ENCODE measurements at regions not wholly inside any gene's neighbourhood (a gene's known extent, or its start where the extent isn't known, plus 50 kb on each side); places are given as distances from the start of the nearest gene placed in this dataset.

DNA sequence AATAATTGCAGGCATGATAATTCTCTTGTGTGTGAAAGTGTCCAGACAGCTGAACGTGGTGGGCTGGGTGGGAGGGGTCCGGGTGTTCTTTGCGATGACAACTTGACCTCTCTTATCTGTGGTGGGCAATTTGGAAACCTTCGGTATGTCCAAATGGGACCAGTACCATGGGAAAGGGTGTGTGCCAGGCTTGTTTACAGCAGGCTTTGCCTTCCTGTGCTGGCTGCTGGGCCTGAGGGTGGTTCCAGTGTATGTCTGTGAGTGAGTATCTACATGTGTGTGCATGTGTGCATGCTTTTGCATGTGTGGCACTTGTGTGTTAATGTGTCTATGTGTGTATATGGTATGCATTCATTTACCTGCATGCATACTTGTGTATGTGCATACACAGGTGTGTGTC lies 166.4 kb downstream of the GADD45G start:
- no peaks in the 10 kb centered on the region for H3K4me1 ChIP-seq (ENCODE audit: insufficient read depth, poor library complexity, severe bottlenecking)
- TF ChIP-seq, protein P1, sequence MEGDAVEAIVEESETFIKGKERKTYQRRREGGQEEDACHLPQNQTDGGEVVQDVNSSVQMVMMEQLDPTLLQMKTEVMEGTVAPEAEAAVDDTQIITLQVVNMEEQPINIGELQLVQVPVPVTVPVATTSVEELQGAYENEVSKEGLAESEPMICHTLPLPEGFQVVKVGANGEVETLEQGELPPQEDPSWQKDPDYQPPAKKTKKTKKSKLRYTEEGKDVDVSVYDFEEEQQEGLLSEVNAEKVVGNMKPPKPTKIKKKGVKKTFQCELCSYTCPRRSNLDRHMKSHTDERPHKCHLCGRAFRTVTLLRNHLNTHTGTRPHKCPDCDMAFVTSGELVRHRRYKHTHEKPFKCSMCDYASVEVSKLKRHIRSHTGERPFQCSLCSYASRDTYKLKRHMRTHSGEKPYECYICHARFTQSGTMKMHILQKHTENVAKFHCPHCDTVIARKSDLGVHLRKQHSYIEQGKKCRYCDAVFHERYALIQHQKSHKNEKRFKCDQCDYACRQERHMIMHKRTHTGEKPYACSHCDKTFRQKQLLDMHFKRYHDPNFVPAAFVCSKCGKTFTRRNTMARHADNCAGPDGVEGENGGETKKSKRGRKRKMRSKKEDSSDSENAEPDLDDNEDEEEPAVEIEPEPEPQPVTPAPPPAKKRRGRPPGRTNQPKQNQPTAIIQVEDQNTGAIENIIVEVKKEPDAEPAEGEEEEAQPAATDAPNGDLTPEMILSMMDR (IDR thresholded peaks at IDR 0.05; ENCODE audit: poor library complexity, severe bottlenecking) = no peak
- H3K27me3 ChIP-seq (ENCODE audit: insufficient read depth, poor library complexity, severe bottlenecking) = no peaks in the 10 kb centered on the region
- H3K4me3 ChIP-seq (ENCODE audit: severe bottlenecking) = no peak overlapping the region
- no peaks in the 10 kb centered on the region for H3K9me3 ChIP-seq (ENCODE audit: severe bottlenecking)
- no peak overlapping the region for H3K27ac ChIP-seq (ENCODE audit: poor library complexity, severe bottlenecking)
- H3K36me3 ChIP-seq (ENCODE audit: low read depth) = no peaks in the 10 kb centered on the region
- DNase-seq (ENCODE audit: low spot score) (no peak), ATAC-seq (ENCODE audit: low read depth) (no peak)

DNA sequence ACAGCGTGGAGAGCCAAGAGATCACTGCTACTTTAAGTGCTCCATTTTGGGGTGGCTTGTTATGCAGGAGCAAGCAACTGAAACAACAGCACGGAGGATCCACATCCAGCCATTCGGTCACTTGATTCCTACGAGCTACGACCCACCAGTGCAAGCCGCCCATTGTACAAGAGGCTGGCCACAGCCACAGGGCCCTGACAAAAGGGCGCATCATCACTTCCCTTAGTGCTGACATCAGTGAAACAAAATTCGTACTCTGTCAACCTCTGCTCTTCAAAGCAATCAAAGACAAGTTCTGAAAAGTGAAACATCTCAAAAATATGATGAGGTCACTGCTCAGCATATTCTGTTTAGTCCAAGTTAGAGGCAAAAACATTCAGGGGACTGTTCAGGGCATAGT lies 168.4 kb downstream of the GADD45G start:
- Histone ChIP-seq H3K4me1 (ENCODE audit: insufficient read depth, poor library complexity, severe bottlenecking) (no peaks in the 10 kb centered on the region), H3K27ac (ENCODE audit: poor library complexity, severe bottlenecking) (no peak overlapping the region), H3K9me3 (ENCODE audit: severe bottlenecking) (no peaks in the 10 kb centered on the region), H3K36me3 (ENCODE audit: low read depth) (no peaks in the 10 kb centered on the region), H3K27me3 (ENCODE audit: insufficient read depth, poor library complexity, severe bottlenecking) (no peaks in the 10 kb centered on the region), H3K4me3 (ENCODE audit: severe bottlenecking) (no peak overlapping the region)
- TF ChIP-seq, protein P1 (IDR thresholded peaks at IDR 0.05; ENCODE audit: poor library complexity, severe bottlenecking) = no peak
- ATAC-seq (ENCODE audit: low read depth) = no peak
- no peak for DNase-seq (ENCODE audit: low spot score)

DNA sequence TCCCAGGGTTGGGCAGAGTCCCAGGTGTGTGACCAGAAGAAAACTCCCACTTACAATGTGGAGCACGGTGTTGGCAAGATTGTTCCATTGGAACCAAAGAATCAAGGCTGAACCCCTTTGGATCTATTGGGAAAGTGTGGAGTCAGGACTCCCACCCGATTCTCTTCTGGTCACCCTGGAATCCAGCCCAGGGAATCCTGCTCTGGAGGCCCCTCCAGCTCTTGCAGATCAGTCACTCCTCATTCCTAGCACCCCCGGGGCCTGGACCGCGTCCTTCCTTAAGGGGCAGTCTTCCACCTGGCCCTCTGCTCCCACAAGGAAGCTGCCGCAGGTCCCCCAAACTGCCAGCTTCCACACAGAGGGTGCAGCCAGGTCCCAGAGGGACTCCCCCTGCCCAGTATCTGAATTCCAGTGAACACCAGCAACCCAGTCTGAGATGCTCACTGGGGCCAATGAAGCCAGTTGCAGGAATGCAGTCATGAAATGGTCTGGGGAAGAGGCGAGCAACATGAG lies 170.1 kb downstream of the GADD45G start:
- H3K36me3 ChIP-seq (ENCODE audit: low read depth) = no peaks in the 10 kb centered on the region
- ATAC-seq (ENCODE audit: low read depth) (no peak), DNase-seq (ENCODE audit: low spot score) (no peak)
- no peaks in the 10 kb centered on the region for H3K9me3 ChIP-seq (ENCODE audit: severe bottlenecking)
- no peak overlapping the region for H3K4me3 ChIP-seq (ENCODE audit: severe bottlenecking)
- no peak overlapping the region for H3K27ac ChIP-seq (ENCODE audit: poor library complexity, severe bottlenecking)
- H3K27me3 ChIP-seq (ENCODE audit: insufficient read depth, poor library complexity, severe bottlenecking) = no peaks in the 10 kb centered on the region
- TF ChIP-seq, protein P1 (IDR thresholded peaks at IDR 0.05; ENCODE audit: poor library complexity, severe bottlenecking) = no peak
- H3K4me1 ChIP-seq (ENCODE audit: insufficient read depth, poor library complexity, severe bottlenecking) = no peaks in the 10 kb centered on the region

DNA sequence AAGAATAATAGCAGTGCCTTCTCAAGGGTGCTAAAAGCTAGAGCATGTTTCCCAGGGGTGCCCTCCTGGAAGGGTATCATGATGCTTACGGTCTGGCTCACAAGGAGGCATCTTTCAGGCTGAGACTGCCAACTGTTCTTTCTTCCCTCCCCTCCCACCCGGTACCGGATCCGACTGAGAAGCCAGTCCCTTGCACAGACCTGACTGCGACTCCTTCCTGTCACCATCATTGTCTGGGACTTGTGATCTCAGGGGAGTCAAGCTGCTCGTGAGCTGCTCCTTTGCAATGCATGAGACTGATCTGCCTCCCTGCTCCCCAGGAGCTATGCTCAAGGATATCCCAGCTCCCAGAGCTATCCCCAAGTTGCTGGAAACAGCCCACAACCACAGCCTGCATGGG lies 170.8 kb downstream of the GADD45G start:
- Histone ChIP-seq H3K27me3 (ENCODE audit: insufficient read depth, poor library complexity, severe bottlenecking) (no peaks in the 10 kb centered on the region), H3K9me3 (ENCODE audit: severe bottlenecking) (no peaks in the 10 kb centered on the region), H3K4me1 (ENCODE audit: insufficient read depth, poor library complexity, severe bottlenecking) (no peaks in the 10 kb centered on the region), H3K4me3 (ENCODE audit: severe bottlenecking) (no peak overlapping the region), H3K36me3 (ENCODE audit: low read depth) (no peaks in the 10 kb centered on the region), H3K27ac (ENCODE audit: poor library complexity, severe bottlenecking) (no peak overlapping the region)
- ATAC-seq (ENCODE audit: low read depth) (no peak), DNase-seq (ENCODE audit: low spot score) (no peak)
- TF ChIP-seq, protein P1 (IDR thresholded peaks at IDR 0.05; ENCODE audit: poor library complexity, severe bottlenecking) = no peak

DNA sequence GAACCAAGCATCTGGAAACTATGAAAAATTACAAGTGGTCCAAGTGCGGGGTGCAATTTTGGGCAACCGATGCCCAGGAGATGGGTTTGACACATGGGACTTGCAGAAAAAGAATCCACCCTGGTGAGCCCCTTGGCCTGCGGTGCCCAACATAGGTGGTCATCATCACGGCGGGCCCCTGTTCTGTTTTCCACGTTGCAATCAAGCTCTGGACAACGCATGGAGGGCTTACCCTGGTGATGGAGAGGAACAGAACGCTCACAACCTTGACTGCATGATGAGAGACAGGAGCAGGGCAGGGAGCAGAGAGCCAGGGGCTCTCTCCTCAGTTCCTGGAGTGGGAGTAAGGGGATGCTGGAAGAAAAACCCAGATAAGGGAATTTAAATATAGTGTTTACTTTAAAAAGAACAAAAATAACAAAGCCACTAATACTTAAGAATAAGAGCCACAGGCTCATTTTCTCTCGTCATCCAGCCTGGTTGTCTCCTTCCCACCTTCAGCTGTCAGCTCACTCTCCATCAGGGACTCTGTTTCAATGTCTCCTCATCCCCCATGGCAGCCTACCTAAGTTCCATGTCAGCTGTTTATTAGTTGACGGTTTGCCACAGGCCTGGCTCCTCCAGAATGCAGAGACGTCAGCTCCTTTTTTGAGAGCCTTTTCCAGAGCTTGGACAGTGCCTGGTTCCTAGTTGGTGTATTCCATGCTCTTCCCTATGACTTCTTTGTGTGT lies 172.1 kb downstream of the GADD45G start:
- TF ChIP-seq, protein P1 (IDR thresholded peaks at IDR 0.05; ENCODE audit: poor library complexity, severe bottlenecking) = no peak
- H3K9me3 ChIP-seq (ENCODE audit: severe bottlenecking) = no peaks in the 10 kb centered on the region
- no peaks in the 10 kb centered on the region for H3K4me1 ChIP-seq (ENCODE audit: insufficient read depth, poor library complexity, severe bottlenecking)
- no peak overlapping the region for H3K27ac ChIP-seq (ENCODE audit: poor library complexity, severe bottlenecking)
- DNase-seq (ENCODE audit: low spot score) (no peak), ATAC-seq (ENCODE audit: low read depth) (no peak)
- H3K27me3 ChIP-seq (ENCODE audit: insufficient read depth, poor library complexity, severe bottlenecking) = peaks cover 3% of the 10 kb centered on the region
- no peaks in the 10 kb centered on the region for H3K36me3 ChIP-seq (ENCODE audit: low read depth)
- no peak overlapping the region for H3K4me3 ChIP-seq (ENCODE audit: severe bottlenecking)
